ENCODE measurements at regions not wholly inside any gene's neighbourhood (a gene's known extent, or its start where the extent isn't known, plus 50 kb on each side); places are given as distances from the start of the nearest gene placed in this dataset.

GRCh38 chr10:123501148-123501547, 165.0 kb upstream of the GPR26 start:
- Histone ChIP-seq H3K4me1 (ENCODE audit: insufficient read depth, low read length) (no peaks in the 10 kb centered on the region; the same call in 1 of the 2 replicates), H3K27me3 (ENCODE audit: insufficient read depth, low read length) (no peaks in the 10 kb centered on the region), H2BK15ac (ENCODE audit: low read depth, low read length) (no peak overlapping the region), H4K91ac (ENCODE audit: insufficient read length, low read depth, low read length) (no peak overlapping the region), H3T11ph (ENCODE audit: low read length) (no peak overlapping the region), H3K14ac (ENCODE audit: insufficient read depth, low read length) (no peak overlapping the region), H3K18ac (ENCODE audit: insufficient read length, low read depth, low read length) (no peak overlapping the region), H4K5ac (ENCODE audit: insufficient read length, low read depth, low read length) (no peak overlapping the region), H3K23me2 (ENCODE audit: insufficient read length, low read depth, low read length, poor library complexity, severe bottlenecking) (no peaks in the 10 kb centered on the region), H3K79me2 (ENCODE audit: insufficient read depth, low read length) (no peaks in the 10 kb centered on the region), H3K9ac (ENCODE audit: extremely low read depth, insufficient read length, low read length) (no peak overlapping the region), H2BK5ac (ENCODE audit: insufficient read length, low read length) (no peak overlapping the region), H3K79me1 (ENCODE audit: insufficient read depth, low read depth, low read length, poor library complexity, severe bottlenecking) (no peaks in the 10 kb centered on the region), H3K23ac (ENCODE audit: insufficient read length, low read depth, low read length) (no peak overlapping the region), H2BK20ac (ENCODE audit: low read depth, low read length, poor library complexity, severe bottlenecking) (no peak overlapping the region), H4K8ac (replicated peaks; ENCODE audit: insufficient read length, low read depth, low read length) (no peak overlapping the region), H2BK120ac (ENCODE audit: low read depth, low read length, poor library complexity, severe bottlenecking) (no peak overlapping the region), H3K9me3 (ENCODE audit: control insufficient read depth, low read depth, low read length) (no peaks in the 10 kb centered on the region), H3K27ac (ENCODE audit: insufficient read length, low read depth, low read length) (no peak overlapping the region), H4K20me1 (ENCODE audit: control insufficient read depth, insufficient read depth, insufficient read length) (no peaks in the 10 kb centered on the region), H2AK5ac (ENCODE audit: insufficient read length, low read length) (no peak overlapping the region), H2BK12ac (ENCODE audit: insufficient read length, low read depth, low read length) (no peak overlapping the region), H3K56ac (ENCODE audit: insufficient read length, low read depth, low read length) (no peak overlapping the region), H3K4ac (ENCODE audit: low read depth, low read length) (no peak overlapping the region), H2AFZ (ENCODE audit: low read length) (no peak overlapping the region), H3K4me2 (ENCODE audit: insufficient read depth, insufficient read length, low read length) (no peak overlapping the region)
- Mint-ChIP-seq H3K4me3 (no peak overlapping the region), H3K27me3 (ENCODE audit: low read depth) (no peaks in the 10 kb centered on the region; the same call in 1 of the 2 replicates), H3K4me1 (peaks cover 38 to 43% of the 10 kb centered on the region in 2 experiments), H3K36me3 (ENCODE audit: insufficient read depth in 1 of 3, low read depth in 3 of 3) (no peaks in the 10 kb centered on the region; a peak in 1 of 7 replicates), H3K27ac (no peak overlapping the region), H3K9me3 (no peaks in the 10 kb centered on the region)
- no peak for DNase-seq
- no peak for TF ChIP-seq CTCF (conservative IDR thresholded peaks at IDR 0.05)
- no CpG with 5 or more reads among the region's 3 CpGs for WGBS (ENCODE audit: extremely low coverage, insufficient read length, low lambda C conversion rate)

Measured in H9 (cell line).